AG08395 (cell line): ENCODE measurements at regions not wholly inside any gene's neighbourhood (a gene's known extent, or its start where the extent isn't known, plus 50 kb on each side); places are given as distances from the start of the nearest gene placed in this dataset.

Experiments
- DNase-seq: peaks from one replicate; pipeline ENCODE4 v3.0.0; 2012; ENCODE audit warnings: mixed read lengths, low spot score

DNA sequence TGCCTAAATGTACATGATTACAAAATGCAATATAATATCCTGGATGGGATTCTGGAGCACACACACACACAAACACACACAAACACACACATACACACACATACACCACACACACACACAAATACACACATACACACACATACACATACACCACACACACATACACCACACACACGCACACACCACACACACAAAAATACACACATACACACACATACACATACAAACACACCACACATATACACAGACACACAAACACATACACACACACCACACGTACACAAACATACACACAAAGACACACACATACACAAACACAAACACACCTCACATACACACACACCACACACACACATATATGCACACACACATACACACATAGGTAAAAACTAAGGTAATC lies 134.6 kb upstream of the SYNDIG1 start:
- DNase-seq, result no peak

DNA sequence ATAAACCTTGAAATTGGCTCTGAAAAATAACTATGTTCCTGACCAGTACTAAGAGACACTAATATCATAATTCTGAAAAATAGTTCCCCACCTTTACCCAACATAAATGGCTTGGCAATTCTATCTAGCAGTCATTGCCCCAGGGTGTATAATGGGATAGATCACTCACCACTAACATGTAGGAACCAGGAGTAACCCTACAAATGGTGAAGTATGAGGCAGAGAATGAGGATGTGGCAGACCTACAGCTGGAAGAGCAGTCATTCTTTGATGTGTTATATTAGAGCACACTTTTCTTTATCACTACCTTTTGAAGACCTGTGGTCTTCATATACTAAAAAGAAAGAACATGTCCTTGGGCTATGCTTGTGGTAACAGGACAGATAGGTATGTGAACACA lies 136.5 kb upstream of the SYNDIG1 start:
- DNase-seq, result no peak

DNA sequence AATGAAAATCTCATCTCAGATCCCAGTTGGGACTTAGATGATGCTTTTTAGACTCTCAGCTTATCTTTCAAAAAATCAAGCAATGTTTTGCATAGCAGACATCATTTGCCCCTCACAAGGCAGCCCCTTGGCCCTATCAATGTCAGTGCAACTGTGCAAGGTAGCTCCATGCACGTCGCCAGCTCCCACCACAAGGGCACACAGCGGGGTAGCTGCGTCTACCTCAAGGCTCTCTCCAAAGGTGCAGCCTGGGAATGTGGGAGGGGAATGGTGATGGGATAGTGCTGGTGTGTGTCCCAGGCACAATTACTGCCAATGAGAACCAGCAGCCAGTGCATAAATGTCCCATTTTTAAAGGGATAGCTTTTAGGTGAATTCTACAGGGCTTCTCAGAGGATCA lies 137.5 kb upstream of the SYNDIG1 start:
- DNase-seq, result no peak

DNA sequence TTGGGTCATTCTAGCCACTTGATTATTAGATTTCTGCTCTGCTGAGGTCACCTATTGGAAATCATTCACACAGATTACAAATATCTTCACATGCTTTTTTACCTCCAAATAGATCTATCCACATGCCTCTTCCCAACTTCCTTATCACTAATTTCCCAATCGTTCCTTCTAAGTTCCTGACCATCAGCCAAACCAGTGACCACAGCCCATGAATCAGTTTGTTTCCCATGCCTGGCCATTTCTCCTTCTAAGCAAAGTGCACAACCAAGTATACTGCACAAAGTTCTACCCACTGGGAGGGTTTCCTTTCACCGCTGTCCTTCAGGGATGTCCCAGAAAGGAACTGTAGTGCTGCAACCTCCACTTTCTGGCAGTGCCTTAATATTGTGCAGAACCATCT lies 140.5 kb upstream of the SYNDIG1 start:
- DNase-seq, result no peak

DNA sequence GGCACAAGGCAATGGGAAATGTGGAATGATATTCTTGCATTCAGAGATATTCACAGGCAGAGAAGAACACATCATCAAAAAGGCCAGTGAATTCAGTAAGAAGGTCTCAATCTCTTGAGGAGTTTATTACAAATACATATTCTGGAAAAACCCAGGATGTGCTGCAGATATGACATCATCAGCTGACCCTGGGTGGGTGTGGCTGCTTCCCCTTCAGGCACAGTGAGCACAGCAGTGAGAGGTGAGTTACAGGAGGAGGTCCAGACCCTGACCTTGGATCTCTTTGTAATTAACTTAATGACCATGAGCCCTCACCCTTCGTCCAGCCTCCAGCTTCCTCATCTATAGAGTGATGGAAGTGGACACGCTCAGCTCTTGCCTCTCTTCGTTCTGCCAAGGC lies 147.5 kb upstream of the SYNDIG1 start:
- DNase-seq, result no peak

DNA sequence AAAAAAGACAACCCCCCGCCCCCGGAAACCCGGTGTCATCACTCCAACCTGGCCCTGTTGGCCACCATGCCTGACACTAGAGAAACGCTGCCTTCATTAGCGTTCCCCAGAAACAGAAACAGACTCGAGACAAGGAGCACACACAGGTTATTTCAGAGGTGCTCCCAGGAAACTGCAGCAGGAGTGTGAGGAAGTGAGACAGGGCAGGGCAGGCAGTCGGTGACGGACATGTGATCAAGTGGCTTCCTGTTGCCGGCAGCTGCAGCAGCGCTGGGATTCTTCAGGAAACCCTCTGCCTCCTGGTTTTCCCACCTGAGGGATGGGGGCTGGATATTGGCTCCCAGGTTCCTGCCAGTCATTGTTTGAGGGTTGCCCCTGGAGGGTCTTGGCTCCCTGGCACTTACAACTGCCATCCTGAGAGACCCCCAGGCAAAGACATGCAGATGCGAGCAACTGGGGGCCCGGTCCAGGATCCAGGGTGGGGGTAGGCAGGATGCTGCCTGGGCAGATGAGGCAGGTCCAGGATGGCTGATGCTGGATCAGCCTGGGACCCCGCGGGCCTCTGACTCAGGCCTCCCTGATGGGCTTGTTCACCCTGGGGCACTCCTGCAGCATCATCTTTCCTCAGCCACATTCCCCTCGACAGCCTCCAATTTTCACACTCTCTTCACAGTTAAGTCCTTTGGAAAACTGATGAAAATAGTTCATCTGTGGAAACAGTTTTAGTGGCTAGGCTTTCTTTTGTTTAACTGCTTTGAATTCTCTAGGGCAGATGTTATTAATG lies 150.7 kb upstream of the SYNDIG1 start:
- no peak for DNase-seq

DNA sequence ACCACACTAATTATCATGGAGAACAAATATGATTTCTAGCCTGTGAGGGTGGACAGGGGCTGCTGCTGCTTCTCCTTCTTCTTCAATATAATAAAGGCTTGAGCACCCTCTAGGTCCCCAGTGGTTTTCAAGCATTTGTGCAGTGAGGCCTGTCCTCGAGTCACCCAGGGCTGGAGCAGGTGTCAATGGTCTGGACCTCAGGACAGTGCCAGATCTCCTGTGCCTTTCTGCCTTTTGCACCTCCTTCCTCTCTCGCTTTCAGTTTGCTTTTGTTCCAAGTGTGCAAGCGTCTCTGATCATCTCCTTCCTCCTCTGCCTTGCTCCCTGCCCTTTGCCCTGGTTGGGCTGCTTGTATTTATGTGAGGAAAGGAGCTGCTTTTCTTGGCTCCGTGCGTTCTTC lies 152.2 kb upstream of the SYNDIG1 start:
- no peak for DNase-seq

DNA sequence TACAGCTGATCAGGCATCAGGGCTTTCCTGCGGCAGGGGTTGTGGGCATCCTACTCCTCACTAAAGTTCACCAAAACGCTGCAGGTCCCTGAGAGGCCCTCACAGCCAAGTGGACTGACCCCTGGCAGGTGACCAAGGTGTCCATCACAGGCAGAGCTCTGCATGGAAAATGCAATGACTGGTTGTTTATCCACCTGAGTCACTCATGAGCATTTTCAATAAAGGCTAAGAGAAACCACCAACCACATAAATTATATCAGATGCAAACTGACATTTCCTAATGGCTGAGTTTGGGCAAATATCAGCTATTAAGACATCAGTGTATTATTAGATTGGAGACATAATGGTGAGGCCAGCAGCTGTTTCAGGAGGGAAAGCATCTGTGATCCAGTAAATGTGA lies 152.7 kb upstream of the SYNDIG1 start:
- DNase-seq, result no peak

DNA sequence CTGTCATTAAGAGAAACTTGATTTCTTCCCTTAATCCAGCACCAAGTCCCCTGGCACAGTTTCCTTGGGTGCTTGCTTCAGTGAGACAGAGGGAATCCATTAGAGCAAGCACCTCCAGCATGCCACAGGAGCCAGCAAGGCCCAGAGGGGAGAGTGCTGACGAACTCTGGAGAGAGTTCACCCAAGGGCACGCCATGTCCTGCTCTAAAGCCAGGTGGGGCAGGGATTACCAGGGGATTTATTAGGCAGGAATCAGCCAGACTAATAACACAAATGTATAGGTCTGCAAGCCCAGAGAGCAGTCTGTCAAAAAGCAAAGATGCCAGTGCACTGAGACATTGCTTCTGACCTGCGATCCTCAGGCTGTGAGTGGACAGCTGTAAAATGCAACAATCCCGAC lies 155.4 kb upstream of the SYNDIG1 start:
- DNase-seq, result no peak

DNA sequence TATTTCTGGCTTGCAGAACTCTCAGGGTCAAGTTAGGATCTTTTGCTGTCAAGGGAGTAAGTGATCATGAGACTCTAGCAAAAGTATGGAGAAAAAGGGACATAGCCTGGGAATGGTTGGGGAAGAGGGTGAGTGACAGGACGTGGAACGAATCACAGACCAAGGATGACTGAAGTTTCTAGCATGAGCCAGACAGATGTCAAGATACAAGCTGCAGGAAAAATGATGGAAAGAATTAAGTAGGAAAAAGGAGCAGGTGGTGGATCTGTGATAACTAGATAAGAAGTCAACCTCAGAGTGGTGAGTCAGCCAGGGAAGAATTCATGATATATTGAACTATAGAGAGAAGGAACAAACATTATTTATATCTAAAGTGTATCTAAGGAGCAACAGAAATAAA lies 159.8 kb upstream of the SYNDIG1 start:
- DNase-seq, result no peak

DNA sequence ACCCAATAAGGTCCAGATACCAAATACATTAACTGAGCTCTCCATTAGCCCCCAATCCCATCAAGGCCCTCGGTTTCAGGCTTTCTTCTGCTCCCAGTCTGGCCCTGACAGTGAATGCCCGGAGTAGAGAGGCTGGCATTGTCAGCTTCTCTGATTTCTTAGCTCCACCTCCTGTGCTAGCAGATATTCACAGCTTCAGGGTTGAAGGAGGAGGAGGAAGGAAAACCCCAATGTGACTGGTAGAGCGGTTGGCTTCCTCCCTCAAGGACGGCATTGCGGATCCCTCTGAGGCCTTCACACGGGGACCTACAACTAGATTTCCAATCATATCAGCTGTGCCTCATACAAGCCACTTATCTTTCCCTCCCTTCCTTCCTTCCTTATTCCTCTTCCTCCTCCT lies 164.1 kb upstream of the SYNDIG1 start:
- DNase-seq, result no peak

DNA sequence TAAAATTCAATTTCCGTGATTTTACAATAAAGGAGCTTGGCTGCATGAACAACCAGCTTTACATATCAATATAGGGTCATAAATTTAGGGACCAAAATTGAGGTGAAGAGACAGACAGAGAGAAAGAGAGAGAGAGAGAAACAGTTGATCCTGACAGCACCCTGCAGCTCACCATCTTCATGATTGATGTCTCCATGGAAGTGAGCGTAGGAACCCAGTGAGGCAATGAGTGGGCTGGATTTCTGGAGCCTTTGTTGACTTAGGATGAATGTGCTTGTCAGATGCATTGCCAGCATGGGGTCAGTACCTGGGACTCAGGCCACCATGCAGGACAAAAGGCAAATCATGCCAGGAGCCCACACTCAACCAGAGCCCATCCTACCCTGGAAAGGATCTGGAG lies 165.1 kb upstream of the SYNDIG1 start:
- no peak for DNase-seq

DNA sequence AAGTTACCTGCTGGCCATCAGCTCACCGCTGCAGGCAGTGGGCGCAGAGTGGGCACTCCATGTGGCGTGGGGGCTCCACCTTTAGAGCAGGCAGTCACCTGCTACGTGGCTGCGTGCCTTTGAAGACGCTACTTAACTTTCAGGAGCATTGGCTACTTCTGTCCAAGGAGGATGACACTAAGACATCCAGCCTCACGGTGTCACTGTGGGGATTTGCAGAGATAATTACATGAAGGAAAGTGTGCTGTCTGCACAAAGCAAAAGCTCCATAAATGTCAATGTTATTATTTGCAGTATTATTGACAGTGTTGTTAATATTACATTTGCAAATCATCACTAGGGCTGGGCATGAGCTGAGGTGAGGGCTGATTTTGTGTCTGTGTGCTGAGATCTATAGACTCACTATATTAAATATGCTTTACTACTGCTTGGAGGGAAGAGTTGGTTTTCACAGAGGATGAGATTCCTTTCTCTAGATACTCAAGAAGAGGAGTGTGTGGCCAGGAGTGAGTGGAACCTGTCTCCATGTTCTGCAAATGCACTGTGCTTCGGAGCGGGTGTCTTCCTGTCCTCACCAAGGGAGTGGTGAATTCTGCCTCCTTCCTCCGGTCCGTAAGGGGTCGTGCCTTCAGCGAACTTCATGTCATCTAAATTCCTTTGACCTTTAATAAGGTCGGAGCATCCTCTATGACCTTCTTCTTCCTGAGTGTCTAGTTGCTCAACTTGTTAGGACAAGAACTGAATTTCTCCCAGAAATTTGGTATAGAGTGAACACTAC lies 165.8 kb upstream of the SYNDIG1 start:
- no peak for DNase-seq

DNA sequence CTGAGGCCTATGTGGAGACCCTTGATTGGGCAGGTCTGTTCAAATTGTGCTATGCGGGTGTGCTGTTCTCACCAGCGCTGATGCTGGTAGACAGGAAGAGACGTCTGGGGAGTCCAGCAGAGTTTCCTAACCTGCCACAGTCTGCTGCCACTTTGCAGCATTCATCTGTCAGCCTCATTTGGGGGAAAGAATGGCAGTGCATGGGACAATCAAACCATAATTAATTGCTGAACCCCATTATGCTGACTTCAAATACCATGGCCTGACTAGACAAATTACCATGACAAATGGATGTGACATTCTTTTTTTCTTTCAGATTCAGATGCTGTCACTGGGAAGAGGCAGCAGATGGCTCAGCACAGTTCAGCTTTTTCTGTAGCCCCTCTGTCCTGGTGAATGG lies 171.4 kb upstream of the SYNDIG1 start:
- no peak for DNase-seq

DNA sequence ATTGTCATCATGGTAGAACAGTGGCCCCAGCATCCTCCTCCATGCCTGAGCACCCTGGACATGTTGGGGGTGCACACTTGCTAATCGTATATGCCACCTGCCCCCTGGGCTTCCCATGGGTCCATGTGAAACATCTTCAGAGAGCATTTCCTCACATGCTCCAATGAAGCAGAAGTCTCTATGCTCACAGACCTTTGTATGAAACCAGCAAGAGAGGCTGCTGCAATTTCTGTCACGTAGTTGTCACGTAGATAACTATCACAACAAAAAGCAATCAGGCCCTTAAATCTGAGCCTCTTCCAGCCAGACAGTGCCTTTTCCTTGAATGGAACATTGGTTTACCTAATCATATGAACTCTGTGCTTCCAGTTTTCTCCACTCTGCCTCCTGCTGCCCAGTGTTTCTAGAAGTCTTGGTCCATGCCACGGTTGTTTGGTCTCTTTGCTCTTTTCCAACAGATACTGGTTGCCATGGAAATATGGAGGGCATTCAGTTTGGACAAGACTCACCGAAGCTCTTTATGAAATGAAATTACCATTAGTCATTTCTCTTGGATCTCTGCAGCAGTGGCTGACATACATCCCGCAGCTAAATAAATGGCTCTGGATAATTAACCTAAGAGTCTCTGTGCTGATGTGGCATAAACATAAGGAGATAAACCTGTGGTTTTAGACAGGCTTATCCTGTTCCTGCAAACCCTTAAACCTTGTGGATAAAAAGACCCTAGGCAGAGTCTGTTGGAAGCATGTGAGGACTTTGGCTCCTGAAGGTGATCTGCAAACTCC lies 172.8 kb upstream of the SYNDIG1 start:
- DNase-seq, result no peak

DNA sequence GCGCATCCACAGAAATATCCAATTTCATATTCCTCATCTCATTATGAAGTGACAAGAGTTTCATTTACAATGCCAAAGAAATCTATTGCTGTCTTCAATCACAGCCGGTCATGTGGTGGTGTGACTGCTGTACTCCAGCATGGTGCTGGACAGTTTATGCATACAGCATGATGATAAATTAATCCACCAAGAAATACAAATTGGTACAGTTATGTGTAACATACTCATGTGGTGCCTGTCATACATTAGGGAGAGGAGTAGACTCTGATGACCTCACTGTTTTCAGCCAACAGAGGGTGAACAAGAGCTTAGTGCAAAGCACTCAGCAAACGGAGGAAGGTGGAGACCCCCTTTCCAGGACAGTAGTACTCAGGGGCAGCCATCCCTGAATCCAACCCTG lies 178.4 kb upstream of the SYNDIG1 start:
- DNase-seq, result no peak

DNA sequence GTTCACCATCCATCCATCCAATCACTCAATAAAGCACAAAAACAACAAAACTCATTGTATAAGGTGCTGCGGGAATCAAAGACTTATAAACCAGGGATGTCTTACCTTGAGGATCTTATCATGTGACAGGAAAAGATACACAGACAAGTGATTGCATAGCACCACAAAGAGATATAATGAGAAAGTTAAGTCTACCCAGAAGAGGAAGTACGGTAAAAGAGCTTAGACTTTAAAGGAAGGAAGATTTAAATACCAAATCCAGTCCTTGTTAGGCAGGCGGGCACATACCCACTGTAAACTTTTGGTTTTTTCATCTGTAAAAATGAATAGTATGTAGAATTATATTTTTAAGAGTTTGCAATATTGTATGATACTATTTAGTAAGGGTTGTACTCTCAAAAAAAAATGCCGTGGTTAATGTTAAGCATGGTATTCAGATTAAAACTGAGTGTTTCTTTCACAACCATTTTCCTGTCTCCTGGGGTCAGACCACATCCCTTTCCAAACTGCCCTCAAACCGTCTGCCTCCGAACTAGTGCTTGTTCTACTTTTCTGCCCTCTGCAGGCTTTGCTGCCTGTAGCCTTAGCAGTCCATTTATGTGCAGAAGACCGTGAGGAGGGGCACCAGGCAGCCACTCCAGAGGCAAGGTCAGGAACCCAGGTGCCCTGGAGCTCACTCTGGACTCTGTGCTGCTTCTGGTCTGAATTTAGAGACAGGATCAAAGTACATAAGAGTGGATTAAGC lies 179.5 kb upstream of the SYNDIG1 start:
- no peak for DNase-seq

DNA sequence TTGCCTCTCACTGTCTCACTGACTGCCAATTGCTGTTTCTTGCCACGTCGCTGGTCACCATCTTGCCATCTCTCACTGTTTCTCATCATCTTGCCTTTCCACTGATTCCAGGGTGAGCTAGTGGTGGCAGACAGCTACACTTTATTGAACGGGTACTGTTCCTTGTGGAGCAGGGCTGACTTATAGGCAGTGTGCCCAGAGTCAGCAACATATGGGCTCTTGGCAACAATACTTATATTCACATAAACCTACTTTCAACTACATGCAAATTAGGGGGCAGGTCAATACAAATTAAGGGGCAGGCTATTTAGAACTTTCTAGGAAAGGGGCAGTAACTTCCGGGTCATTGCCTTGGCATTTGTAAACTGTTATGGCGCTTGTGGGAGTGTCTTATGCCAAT lies 186.2 kb upstream of the SYNDIG1 start:
- DNase-seq, result no peak

DNA sequence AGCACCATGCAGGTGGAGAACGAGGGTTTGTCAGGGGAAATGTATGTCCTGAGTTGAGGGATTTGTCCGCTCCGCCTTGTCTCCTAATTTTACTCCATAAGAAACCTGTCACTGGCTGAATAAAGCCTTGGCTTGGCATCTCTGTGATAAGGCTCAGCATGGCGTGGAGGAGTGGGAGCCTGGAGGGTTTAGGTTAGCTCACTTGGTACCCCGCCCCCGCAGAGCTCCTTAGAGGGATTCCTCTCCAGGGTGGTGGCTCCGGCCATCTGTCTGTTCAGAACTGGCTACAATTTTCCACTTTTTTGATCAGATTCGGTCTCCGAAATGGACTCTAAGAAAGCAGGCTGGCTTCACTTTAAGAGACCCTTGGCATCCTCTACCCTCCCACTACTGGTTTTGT lies 192.2 kb upstream of the SYNDIG1 start:
- DNase-seq, result no peak

DNA sequence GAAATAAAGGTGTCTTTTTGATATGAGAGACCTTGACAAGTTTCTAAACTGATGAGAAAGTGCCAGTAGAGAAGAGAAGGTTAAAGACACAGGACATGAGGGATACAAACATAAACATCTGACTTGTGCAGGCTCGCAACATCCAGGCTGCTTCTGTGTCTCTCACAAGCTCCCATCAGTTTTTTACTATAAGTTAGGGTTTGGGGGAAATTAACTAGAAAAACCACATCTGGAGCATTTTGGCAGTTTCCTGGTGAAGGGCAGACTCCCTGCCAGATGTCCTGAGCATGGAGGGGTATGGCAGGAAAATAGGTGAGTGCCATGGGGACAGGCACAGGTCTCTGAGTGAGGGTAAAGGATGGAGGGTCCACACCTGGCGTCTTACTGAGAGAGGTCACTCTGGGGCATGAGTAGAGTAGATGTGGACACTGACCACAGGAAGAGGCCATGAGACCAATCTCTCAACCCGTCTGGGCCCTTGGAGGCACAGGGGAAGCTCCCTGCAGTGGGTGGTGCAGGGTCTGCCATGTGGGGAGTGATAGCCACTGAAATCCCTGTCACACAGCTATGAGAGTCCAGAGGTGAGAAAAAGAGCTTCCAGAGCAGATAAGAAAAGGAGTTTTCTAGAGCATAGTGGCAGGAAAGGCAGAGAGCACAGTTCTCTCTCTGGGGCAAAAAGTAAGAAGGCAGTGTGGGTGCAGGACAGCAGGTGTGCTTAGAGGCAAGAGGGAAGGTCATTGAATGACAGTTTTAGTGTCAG lies 193.3 kb upstream of the SYNDIG1 start:
- DNase-seq, result no peak

DNA sequence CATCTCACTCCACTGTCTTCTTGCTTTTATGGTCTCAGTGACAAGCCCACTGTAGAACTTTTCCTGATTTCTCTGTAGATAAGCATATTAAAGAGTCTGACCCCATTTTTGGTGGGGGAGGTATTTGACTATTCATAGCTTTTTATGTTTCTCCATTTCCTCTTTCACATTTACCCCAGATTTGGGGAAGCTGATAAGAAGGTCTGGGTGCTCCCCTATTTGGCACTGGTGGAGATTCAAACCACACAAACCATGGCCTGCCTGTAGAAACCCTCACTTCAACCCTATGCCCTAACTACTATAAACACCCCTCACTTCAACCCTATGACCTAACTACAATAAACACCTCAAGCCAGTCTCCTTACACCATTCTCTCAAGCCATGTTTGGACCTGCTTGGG lies 196.2 kb upstream of the SYNDIG1 start:
- DNase-seq, result no peak

DNA sequence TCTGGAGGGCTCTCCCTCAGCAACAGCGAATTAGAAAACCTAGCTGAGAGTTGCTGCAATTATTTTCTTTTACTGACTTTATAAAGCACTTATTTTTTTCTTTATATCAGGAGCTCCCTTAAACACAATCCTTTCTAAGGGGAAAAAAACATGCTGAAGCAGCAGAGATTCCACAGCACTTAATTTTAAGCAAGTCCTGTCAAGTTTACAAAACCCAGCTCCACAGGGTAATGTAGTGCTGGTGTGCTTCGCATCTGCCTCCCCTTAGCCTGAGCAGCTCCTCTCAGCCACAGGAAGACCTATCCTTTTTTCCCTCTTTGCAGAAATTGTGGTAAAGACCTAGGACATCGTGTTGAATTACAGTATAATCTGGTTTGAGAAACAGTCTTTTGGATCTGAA lies 208.1 kb upstream of the SYNDIG1 start:
- DNase-seq, result no peak
